Mucosa of descending colon (tissue), 3 donors: ENCODE measurements at regions not wholly inside any gene's neighbourhood (a gene's known extent, or its start where the extent isn't known, plus 50 kb on each side); places are given as distances from the start of the nearest gene placed in this dataset.

Source experiments
- ATAC-seq: fragments of 200-7000 bp; cut with Tn5 transposase; one replicate; pipeline ENCODE4 v1.9.1; 2020; ENCODE audit warnings: mild to moderate bottlenecking, moderate library complexity
- DNase-seq, 3 donors: peaks; one replicate each; pipeline ENCODE4 v3.0.0-alpha.2; 2020
- H3K36me3 ChIP-seq: fragments of 200-600 bp; one replicate; pipeline ENCODE4 v1.8.0; 2021; ENCODE audit warnings: low read depth, mild to moderate bottlenecking
- H3K4me1 ChIP-seq: fragments of 200-600 bp; one replicate; pipeline ENCODE4 v1.8.0; 2021; ENCODE audit warnings: low read depth, mild to moderate bottlenecking
- H3K4me3 ChIP-seq: fragments of 200-600 bp; one replicate; pipeline ENCODE4 v1.8.0; 2021; ENCODE audit warnings: mild to moderate bottlenecking
- H3K9me3 ChIP-seq: fragments of 200-600 bp; one replicate; pipeline ENCODE4 v1.8.0; 2021; ENCODE audit warnings: mild to moderate bottlenecking
- CTCF ChIP-seq: fragments of 200-600 bp; IDR thresholded peaks from one replicate; pipeline ENCODE4 v1.8.0; 2022; ENCODE audit warnings: antibody characterized with exemption, mild to moderate bottlenecking
- intact Hi-C, 2 donors: fragments of 100-400 bp; cut with DNase I in 1 of 2; cut with micrococcal nuclease in 1 of 2; formaldehyde crosslinking; loops; one replicate each; pipeline versions ENCODE4 v1.11.0 to v1.11.1; 2022; cut with DNase I, micrococcal nuclease
- donor health status: DM: no; HTN: no; CAD: no; lungs with moderate emphysema.
- donor health status: DM: no; HTN: no; CAD: no.
- donor health status: DM: no; HTN: yes; CAD: no.

- no peaks in the 10 kb centered on the region for H3K36me3 ChIP-seq
- intact Hi-C loops, result no loop called here
- no peaks in the 10 kb centered on the region for H3K9me3 ChIP-seq
- H3K4me3 ChIP-seq, result no peak overlapping the region
- no peak for DNase-seq
- ATAC-seq, result no peak
- TF ChIP-seq CTCF, result no peak
- H3K4me1 ChIP-seq, result no peaks in the 10 kb centered on the region
Observed at GRCh38 chr14:21749306-21749868, 75.8 kb upstream of the OR4E1 start.

- intact Hi-C loops, result no loop called here
- no peak overlapping the region for H3K4me3 ChIP-seq
- DNase-seq (peak in 2 of 3 donors; percentile 39 to 72), ATAC-seq (peak; percentile 70)
- TF ChIP-seq CTCF, result peak; percentile 42
- no peaks in the 10 kb centered on the region for H3K9me3 ChIP-seq
- H3K36me3 ChIP-seq, result no peaks in the 10 kb centered on the region
- no peaks in the 10 kb centered on the region for H3K4me1 ChIP-seq
Observed at GRCh38 chr14:21748869-21749303, 75.3 kb upstream of the OR4E1 start.

- no peak for TF ChIP-seq CTCF
- intact Hi-C loops, result no loop called here
- DNase-seq (no peak), ATAC-seq (no peak)
- H3K9me3 ChIP-seq, result no peaks in the 10 kb centered on the region
- H3K4me1 ChIP-seq, result no peaks in the 10 kb centered on the region
- H3K36me3 ChIP-seq, result no peaks in the 10 kb centered on the region
- H3K4me3 ChIP-seq, result no peak overlapping the region
Observed at GRCh38 chr14:21735639-21736307, 62.2 kb upstream of the OR4E1 start.

DNA sequence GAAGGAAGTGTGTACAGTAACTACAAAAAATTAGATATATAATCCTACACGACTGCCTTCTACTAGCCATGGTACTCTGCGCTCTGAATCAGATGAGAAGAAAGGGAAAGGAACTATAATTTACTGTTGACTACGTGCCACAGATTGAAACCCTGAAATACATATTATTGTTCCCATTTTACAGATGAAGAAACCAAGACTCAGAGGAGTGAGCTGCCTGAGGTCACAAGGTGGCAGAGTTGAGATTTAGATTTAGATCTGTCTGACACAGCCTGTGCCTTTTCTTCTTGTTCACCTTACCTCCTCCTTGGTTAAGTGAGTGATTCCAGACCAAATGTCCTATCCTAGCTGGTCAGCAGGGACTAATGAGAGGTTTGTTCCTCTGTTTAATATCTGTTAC lies 61.6 kb upstream of the OR4E1 start:
- no peaks in the 10 kb centered on the region for H3K36me3 ChIP-seq
- H3K4me1 ChIP-seq, result no peaks in the 10 kb centered on the region
- no peak for TF ChIP-seq CTCF
- intact Hi-C loops, result no loop called here
- DNase-seq, result no peak
- no peak for ATAC-seq
- H3K4me3 ChIP-seq, result no peak overlapping the region
- no peaks in the 10 kb centered on the region for H3K9me3 ChIP-seq

DNA sequence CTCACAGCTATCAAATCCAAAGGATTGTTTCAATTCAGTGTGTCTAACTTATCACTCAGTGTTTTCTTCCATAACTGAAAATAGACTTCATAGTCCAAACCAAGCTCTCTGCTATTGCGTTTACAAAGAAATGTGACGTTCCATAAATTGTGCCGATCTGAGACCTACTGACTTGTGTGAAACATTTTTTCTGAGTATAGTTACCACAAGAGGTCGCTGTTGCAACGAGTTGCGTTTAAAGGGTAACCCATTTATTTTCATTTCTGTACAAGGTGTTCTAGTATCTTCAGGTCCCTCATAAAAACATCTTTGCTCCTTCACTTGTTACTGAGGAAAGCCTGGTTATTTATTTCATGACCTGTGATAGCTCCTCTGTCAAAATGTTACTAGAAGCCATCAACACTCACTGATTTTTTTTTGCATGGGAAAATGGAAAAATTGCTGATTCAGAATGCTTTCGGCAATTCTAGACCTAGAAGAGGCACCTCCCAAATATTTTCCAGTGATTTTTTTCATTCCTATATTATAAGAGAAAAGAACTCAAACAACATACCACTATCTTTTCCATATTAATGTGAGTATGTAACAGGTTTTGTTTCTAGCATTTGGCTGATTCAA lies 60.9 kb upstream of the OR4E1 start:
- DNase-seq (peak in 1 of 3 donors; percentile 67), ATAC-seq (peak; percentile 70)
- H3K9me3 ChIP-seq, result no peaks in the 10 kb centered on the region
- H3K4me3 ChIP-seq, result no peak overlapping the region
- no peaks in the 10 kb centered on the region for H3K4me1 ChIP-seq
- peak; percentile 70 for TF ChIP-seq CTCF
- intact Hi-C loops, result no loop called here
- H3K36me3 ChIP-seq, result no peaks in the 10 kb centered on the region
